Thyroid gland (tissue), 4 donors: ENCODE measurements at regions not wholly inside any gene's neighbourhood (a gene's known extent, or its start where the extent isn't known, plus 50 kb on each side); places are given as distances from the start of the nearest gene placed in this dataset.

Experiments used
- CTCF ChIP-seq, 6 experiments: fragments of 200-600 bp in 3 of 6; fragments of 450-650 bp in 3 of 6; sonication (generic) in 3 of 6; IDR thresholded peaks; one replicate each; pipeline ENCODE4 v1.5.1; 2016 to 2019; ENCODE audit warnings: antibody characterized with exemption in 6 of 6, mild to moderate bottlenecking in 2 of 6, inconsistent platforms in 1 of 6, moderate library complexity in 1 of 6
- POLR2A ChIP-seq, 2 donors: fragments of 450-650 bp; IDR thresholded peaks; one replicate each; pipeline ENCODE4 v1.6.1; 2017; ENCODE audit warnings: antibody characterized with exemption in 2 of 2, mild to moderate bottlenecking in 2 of 2, moderate library complexity in 1 of 2

- TF ChIP-seq CTCF (IDR thresholded peaks at IDR 0.05), result no peak
- TF ChIP-seq POLR2A (IDR thresholded peaks at IDR 0.05), result no peak
Measured at GRCh38 chr5:26538226-26538625, 500.2 kb downstream of the CDH9 start.
